RWPE1 (cell line): ENCODE measurements at regions not wholly inside any gene's neighbourhood (a gene's known extent, or its start where the extent isn't known, plus 50 kb on each side); places are given as distances from the start of the nearest gene placed in this dataset.

Experiments
- CTCF ChIA-PET: fragments of 350-600 bp; sonication (Branson Sonifier 250); formaldehyde crosslinking; extraction: SDS; loops from one replicate; lab custom pipeline; 2021; lab: Yijun Ruan, JAX
- POLR2A ChIA-PET: fragments of 400-600 bp; formaldehyde crosslinking; extraction: SDS; loops from one replicate; lab custom pipeline; 2020; ENCODE audit warnings: antibody characterized with exemption; ENCODE audit not compliant: low non-redundant PET; lab: Yijun Ruan, JAX
- DNase-seq: peaks from one replicate; pipeline ENCODE4 v3.0.0; 2012; ENCODE audit warnings: low spot score
- H3K27ac ChIP-seq: fragments of 450-650 bp; 2 replicates; pipeline ENCODE4 v1.5.1; 2017
- CTCF ChIP-seq: fragments of 450-650 bp; conservative IDR thresholded peaks from 2 replicates; pipeline ENCODE4 v1.5.1; 2017; ENCODE audit warnings: low read depth, mild to moderate bottlenecking

DNA sequence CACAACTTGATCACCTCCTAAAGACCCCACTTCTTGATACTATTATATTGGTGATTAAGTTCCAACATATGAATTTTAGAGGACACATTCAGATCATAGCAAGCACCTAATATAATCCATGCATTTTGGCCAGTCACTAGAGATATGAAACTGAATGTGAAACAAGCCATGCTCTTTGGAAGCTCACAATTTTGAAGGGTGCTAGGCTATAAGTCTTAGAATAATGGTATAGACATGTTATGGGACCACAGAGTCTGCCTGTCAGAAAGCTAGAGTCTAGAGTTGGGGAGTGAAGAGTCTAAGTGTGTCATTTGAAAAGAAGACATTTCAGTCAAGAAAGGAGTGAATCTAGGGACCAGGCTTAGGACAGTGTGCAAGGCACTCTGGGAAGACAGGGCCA, 186.4 kb upstream of the SLC24A5 start:
- CTCF ChIA-PET: no interaction called here
- POLR2A ChIA-PET: no interaction called here
- no peak for DNase-seq
- no peak for TF ChIP-seq CTCF
- no peak overlapping the region for H3K27ac ChIP-seq

DNA sequence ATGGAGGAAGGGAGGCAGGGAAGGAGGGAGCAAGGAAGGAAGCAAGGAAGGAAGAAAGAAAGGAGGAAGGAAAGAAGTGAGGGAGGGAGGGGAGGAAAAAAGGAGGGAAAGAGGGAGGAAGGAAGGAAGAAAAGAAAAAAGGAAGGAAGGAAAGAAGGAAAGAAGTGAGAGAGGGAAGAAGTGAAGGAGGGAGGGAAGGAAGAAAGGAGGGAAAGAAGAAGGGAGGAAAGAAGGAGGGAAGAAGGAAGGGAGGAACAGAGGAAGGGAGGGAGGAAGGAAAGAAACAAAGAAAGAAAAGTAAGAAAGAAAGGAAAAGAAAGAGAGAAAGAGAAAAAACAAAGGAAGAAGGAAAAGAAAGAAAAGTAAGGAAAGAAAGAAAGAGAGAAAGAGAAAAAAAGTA, 183.0 kb upstream of the SLC24A5 start:
- no peak overlapping the region for H3K27ac ChIP-seq
- CTCF ChIA-PET: no interaction called here
- no peak for DNase-seq
- no peak for TF ChIP-seq CTCF
- POLR2A ChIA-PET: no interaction called here

GRCh38 chr15:47944637-47945288, 176.0 kb upstream of the SLC24A5 start:
- no peak for DNase-seq
- POLR2A ChIA-PET: no interaction called here
- CTCF ChIA-PET: no interaction called here
- TF ChIP-seq CTCF: no peak; the same call in 1 of the 2 replicates
- H3K27ac ChIP-seq: no peak overlapping the region

DNA sequence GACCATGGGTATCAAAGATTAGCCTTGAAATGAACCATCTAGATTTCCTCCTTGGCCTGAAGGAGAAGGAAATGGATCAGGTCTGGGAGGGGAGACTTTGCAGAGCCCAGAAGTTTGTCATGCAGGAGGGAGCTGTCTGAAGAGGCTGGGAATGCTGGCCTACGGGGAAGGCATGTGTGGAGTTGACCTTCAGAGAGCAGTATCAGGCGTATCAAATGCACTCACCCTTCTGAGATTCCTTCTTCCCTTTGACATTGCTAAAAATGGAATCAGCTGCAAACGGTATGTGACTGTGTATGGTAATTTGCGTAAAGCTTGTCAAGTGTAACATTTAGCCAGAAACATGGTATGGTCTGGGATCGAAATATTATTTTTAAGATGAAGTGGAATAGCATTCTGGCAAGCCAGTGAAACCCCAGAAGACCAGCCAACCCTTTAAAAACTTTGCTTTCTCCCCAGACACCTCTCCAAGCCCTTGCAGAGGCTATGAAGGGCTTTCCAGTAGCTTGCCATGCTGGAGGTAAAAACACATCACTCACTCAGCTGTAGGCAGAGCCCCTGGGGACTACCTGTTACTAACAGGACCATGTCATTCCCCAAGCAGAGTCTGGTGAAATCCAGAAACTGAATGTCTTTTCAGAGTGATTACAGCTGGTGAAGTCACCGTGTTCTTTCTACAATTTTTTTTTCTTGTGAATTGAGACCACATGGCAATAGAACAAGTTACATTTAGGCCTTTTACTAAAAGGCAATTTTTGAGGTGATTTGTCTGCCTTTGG, 174.7 kb upstream of the SLC24A5 start:
- POLR2A ChIA-PET: no interaction called here
- H3K27ac ChIP-seq: no peak overlapping the region
- DNase-seq: no peak
- CTCF ChIA-PET: interaction anchor here (0.9 kb wide), 2 partner anchors 42 to 234 kb away, joined by 3 to 4 read pairs; no protein-coding TSS in a partner anchor
- TF ChIP-seq CTCF: no peak

GRCh38 chr15:47949815-47950214, 171.0 kb upstream of the SLC24A5 start:
- POLR2A ChIA-PET: no interaction called here
- H3K27ac ChIP-seq: no peak overlapping the region
- no peak for DNase-seq
- CTCF ChIA-PET: interaction anchor here (0.9 to 1.5 kb wide), 2 partner anchors 10 to 104 kb away, joined by 3 to 4 read pairs; no protein-coding TSS in a partner anchor
- no peak for TF ChIP-seq CTCF

GRCh38 chr15:47950447-47950846, 170.3 kb upstream of the SLC24A5 start:
- no peak for DNase-seq
- no peak for TF ChIP-seq CTCF
- CTCF ChIA-PET: interaction anchor here (0.7 to 1.5 kb wide), 3 partner anchors 9 to 760 kb away, joined by 3 to 4 read pairs (median 3); no protein-coding TSS in a partner anchor

More at GRCh38 chr15:47950447-47950846, 170.3 kb upstream of the SLC24A5 start:
- no peak overlapping the region for H3K27ac ChIP-seq
- POLR2A ChIA-PET: no interaction called here
